ENCODE measurements at regions not wholly inside any gene's neighbourhood (a gene's known extent, or its start where the extent isn't known, plus 50 kb on each side); places are given as distances from the start of the nearest gene placed in this dataset.

- DNase-seq (ENCODE audit: low read depth): no peak
These were observed 82.6 kb upstream of the PDGFD start for GRCh38 chr11:104246590-104246989.

DNA sequence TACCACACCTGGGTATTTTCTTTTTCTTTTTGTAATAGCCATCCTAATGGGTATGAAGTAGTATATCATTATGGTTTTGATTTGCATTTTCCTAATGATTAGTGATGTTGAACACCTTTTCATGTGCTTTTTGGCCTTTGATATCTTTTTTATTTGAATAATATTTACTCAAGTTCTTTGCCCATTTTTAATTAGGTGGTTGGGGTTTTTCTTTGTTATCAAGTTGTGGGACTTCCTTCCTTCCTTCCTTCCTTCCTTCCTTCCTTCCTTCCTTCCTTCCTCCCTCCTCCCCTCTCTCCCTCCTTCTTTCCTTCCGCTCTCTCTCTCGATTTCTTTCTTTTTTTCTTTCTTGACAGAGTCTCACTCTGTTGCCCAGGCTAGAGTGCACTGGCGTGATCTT lies 75.0 kb upstream of the PDGFD start:
- DNase-seq (ENCODE audit: low read depth): no peak

DNA sequence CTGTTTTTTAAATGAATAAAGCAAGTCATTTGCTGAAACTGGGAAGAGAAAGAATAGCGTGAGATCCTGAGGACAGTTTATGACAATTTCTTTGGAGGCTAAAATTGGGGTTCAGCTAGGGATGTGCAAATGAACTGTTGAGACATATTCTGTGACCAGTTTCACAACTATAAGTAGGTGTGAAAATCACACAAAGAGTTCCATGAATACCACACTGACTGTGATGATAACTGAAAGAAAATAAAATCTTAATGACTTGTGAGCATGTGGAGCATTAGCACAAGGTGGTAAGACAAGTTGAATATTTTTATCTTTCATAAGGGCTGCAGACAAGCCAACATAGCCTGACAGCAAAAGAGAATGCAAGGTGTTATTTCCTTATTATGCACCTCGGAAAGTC lies 61.1 kb upstream of the PDGFD start:
- no peak for DNase-seq (ENCODE audit: low read depth)

DNA sequence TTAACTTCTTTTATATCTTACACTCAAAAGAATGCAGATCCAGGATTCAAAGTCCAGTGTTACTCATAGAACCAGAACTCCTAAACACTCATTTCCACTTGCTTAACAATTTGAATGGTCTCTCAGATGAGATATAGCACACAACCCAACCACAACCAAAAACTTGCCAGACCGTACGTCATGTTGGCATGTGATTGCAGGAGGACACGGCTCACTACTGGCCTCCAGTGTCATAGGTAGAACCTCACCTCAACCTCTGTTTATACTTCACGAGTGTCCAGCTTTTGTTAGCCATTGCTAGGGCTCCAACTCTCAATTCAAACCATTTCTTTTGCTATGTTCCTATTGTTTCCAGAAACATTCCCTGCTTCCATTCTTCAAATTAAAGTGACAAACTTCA lies 58.5 kb upstream of the PDGFD start:
- no peak for DNase-seq (ENCODE audit: low read depth)

- no peak for DNase-seq (ENCODE audit: low read depth)
These were observed 57.5 kb upstream of the PDGFD start for GRCh38 chr11:104221455-104221854.

GRCh38 chr11:104219096-104219495 lies 55.1 kb upstream of the PDGFD start:
- no peak for DNase-seq (ENCODE audit: low read depth)

- no peak for DNase-seq (ENCODE audit: low read depth)
These were observed 50.6 kb upstream of the PDGFD start for GRCh38 chr11:104214517-104214916.

All from GM04504 (cell line).